GM18505 (cell line): ENCODE measurements at regions not wholly inside any gene's neighbourhood (a gene's known extent, or its start where the extent isn't known, plus 50 kb on each side); places are given as distances from the start of the nearest gene placed in this dataset.
"Not testable (repeated sequence)": the region's sequence is repeated elsewhere in the genome, so short reads cannot be mapped to it uniquely, and the experiment has no call there.

Experiments used
- ATAC-seq: cut with Tn5 transposase; IDR thresholded peaks from one replicate; pipeline ENCODE4 v1.9.1; 2021; ENCODE audit not compliant: unreplicated experiment
- POLR2A ChIP-seq: IDR thresholded peaks from 4 replicates; pipeline ENCODE4 v1.6.1; 2011; ENCODE audit warnings: borderline replicate concordance; ENCODE audit not compliant: insufficient read depth, insufficient read length; ENCODE audit errors: extremely low read depth

- TF ChIP-seq POLR2A: no peak
- ATAC-seq: no peak
Measured at GRCh38 chr5:145531038-145531734, 304.0 kb downstream of the PRELID2 start.

DNA sequence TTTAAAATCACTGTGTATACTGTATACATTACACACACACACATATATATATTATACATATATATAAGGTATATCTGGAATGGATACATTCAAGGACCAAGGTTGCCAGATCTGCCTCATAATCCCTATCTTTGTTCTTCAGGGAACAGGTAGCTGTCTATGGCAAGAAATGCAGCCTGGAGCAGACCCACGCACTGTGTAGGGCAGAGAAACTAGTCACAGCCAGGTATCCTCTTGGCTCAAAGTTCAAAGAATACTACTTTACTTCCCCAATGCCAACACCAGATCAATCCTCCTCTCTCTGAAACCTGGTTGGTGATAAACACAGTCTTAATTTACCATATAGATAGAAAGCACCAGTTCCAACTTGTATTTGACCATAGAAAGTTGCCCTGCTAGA, 313.6 kb downstream of the PRELID2 start:
- no peak for ATAC-seq
- TF ChIP-seq POLR2A: no peak

DNA sequence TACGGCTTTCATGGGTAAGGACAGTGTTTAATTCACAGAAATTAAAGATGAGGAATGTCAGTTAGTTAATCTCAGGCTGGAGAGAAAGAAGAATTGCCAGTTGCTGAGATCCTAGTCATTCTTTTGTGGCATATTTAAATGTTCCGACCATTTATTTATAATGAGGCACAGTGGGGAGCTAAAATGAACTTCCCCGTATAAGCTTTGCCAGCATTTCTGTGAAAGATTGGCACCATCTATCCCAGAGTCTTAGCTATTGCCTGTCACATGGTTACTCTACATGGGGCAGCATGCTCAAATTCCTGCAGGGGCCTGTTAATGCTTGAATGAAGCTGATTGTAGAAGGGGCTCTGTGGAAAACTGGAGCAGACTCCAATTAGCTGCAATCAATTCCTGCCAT, 314.1 kb downstream of the PRELID2 start:
- no peak for ATAC-seq
- no peak for TF ChIP-seq POLR2A

GRCh38 chr5:145520335-145520734, 314.8 kb downstream of the PRELID2 start:
- TF ChIP-seq POLR2A: no peak
- no peak for ATAC-seq

DNA sequence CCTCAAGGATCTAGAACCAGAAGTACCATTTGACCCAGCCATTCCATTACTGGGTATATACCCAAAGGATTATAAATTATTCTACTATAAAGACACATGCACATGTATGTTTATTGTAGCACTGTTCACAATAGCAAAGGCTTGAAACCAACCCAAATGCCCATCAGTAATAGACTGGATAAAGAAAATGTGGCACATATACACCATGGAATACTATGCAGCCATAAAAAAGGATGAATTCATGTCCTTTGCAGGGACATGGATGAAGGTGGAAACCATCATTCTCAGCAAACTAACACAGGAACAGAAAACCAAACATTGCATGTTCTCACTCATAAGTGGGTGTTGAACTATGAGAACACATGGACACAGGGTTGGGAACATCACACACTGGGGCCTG, 317.6 kb downstream of the PRELID2 start:
- ATAC-seq: not testable (repeated sequence)

- ATAC-seq: no peak
- no peak for TF ChIP-seq POLR2A
Measured at GRCh38 chr5:145511351-145511750, 323.8 kb downstream of the PRELID2 start.

- no peak for ATAC-seq
Measured at GRCh38 chr5:145510769-145511168, 324.4 kb downstream of the PRELID2 start.

GRCh38 chr5:145510324-145510723, 324.8 kb downstream of the PRELID2 start:
- no peak for TF ChIP-seq POLR2A
- no peak for ATAC-seq

More at GRCh38 chr5:145510769-145511168, 324.4 kb downstream of the PRELID2 start:
- TF ChIP-seq POLR2A: no peak

DNA sequence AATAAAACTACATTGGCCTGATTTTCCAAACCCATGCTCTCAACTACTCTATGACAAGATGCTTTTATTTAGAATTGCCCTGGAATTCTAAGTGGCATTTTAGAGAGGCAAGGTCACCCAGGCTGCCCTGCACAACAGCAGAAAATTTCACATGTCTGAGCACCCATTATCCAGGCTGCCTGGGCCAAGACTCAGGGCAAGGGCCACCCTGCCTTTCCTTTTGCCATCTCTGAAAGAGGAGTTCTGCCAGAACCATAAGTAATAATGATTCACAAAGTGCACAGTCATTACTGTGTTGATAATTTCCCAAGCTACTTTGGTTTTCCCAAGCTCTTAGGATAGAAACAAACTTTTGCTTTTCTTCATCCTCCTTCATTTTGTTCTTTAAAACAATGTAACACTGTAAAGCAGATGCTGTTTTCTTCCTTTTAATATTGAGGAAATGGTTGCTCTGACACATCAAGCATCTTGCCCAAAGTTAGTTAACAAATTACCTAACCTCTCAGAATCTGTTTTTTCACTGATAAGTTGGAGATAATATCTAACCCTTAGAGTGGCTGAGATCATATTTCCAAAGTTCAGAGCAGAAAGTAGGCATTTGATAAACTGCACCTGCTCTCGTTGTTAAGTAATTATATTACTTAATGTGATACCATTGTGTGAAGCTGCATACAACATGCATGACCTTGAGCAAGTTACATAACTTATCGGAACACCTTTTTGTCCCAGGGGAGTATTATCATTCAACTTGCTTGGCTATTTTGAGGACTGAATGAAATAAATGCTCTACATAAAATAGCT, 325.6 kb downstream of the PRELID2 start:
- TF ChIP-seq POLR2A: no peak
- ATAC-seq: no peak

DNA sequence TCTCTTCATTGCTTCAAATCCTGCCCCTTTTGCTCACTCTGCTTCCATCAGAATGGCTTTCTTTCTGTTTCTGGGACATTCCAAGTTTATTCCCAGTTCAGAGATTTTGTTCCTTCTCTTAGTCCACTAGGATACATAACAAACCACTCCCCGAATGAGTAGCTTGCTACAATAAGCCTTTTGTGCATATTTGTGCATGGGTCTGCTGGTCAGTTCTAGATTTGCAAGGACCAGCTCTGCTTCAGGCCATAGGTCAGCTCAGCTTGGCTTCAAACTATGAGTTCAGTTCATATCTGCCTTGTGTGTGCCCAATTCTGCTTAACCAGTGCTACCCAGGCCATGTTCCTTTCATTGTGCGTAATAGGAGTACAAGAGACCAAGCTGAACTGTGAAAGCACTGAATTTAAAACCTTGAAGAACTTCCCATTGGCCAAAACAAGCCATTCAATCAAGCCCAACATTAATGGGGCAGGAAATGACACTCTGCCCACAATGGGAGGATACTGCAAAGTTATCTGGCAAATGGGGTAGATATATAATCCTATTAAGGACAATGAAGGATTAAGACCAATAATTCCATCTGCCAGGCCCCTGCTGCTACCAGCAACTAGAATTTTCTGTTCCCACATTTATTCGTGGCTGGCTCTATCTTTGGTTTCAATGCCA, 328.8 kb downstream of the PRELID2 start:
- ATAC-seq: no peak
- no peak for TF ChIP-seq POLR2A

DNA sequence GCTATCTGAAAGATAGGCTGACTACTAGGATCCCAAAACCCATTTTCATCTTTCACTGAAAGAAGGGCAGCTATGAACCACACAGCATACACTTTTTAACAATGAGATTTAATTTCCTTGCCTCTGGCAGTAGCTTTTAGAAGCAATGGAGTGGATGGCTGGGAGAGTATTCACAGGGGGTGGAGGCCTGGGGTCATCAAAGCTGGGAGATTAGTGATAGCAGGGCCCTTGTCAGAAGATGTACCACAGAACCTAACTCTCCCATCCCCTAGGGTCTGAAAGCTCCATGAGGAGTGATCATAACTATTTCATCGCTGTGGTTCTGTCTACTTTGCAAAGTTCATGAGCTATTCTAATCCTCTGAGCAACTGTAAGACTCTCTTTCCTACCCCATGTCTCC, 332.2 kb downstream of the PRELID2 start:
- no peak for ATAC-seq
- no peak for TF ChIP-seq POLR2A

DNA sequence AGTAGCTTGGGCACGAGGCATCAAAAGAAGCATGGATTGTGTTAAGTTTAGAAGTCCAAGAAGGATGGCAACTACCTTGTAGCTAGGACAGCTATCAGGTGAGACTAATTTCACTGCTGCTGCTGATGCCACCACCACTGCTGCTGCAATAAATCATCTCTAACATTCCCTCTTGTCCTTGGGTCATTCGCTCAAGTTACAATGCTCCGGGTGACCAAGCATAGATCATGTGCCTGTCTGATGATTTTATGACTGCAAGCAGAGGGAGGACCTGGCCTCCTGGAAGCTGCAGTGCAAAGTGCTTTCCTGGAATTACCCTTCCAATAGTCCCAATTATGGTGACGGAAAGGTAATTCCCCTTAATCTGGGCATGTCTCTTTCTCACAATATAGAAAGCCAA, 334.4 kb downstream of the PRELID2 start:
- ATAC-seq: no peak
- no peak for TF ChIP-seq POLR2A

DNA sequence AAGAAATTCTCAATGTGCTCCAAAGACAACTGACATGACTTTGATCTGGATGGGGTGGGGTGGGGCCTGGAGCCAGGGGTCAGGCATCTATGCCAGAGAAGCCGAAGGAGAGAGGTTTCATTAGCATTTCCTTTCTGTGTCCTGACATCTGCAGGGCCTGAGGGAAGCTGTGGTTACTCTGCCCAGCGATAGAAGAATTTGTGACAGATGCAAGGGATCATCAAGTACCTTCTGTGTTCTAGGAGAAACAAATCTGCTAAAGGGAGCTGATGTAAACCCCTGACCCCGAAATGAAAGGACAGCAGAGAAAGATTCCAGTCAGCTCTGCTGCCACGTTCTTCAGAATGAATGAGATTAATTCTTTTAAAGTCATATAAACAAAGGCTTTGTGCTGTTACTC, 335.7 kb downstream of the PRELID2 start:
- no peak for TF ChIP-seq POLR2A
- ATAC-seq: no peak

DNA sequence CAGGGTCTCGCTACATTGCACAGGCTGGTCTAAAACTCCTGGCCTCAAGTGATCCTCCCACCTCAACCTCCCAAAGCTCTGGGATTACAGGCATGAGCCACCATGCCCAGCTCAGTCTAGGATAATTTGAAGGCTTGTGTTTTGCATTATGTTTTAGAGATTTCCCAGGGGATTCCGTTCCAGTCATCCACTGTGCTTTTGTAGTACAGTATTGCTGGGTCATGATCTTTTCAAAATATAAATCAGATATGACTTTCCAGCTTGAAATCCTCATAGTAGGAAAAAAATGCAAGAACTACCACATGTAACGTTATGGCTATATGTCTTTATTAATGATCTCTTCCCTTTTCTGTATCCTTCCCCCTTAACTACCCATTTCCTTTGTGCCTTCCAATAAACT, 338.1 kb downstream of the PRELID2 start:
- no peak for TF ChIP-seq POLR2A
- ATAC-seq: no peak
